GM19238 (cell line): ENCODE measurements at regions not wholly inside any gene's neighbourhood (a gene's known extent, or its start where the extent isn't known, plus 50 kb on each side); places are given as distances from the start of the nearest gene placed in this dataset.

Source experiments
- DNase-seq: peaks from one replicate; pipeline ENCODE4 v3.0.0; 2011; ENCODE audit warnings: low spot score; ENCODE audit not compliant: insufficient read length

- DNase-seq, result no peak
These were observed 140.2 kb upstream of the OTOS start for GRCh38 chr2:240280621-240281020.

- no peak for DNase-seq
These were observed 144.2 kb upstream of the OTOS start for GRCh38 chr2:240284503-240285259.

GRCh38 chr2:240285725-240286124 lies 145.3 kb upstream of the OTOS start:
- no peak for DNase-seq

GRCh38 chr2:240286596-240286995 lies 146.1 kb upstream of the OTOS start:
- no peak for DNase-seq

- no peak for DNase-seq
These were observed 146.6 kb upstream of the OTOS start for GRCh38 chr2:240287011-240287410.

- no peak for DNase-seq
These were observed 147.1 kb upstream of the OTOS start for GRCh38 chr2:240287496-240288086.

- no peak for DNase-seq
These were observed 147.4 kb upstream of the GPC1 start for GRCh38 chr2:240288087-240288521.

- DNase-seq, result no peak
These were observed 145.6 kb upstream of the GPC1 start for GRCh38 chr2:240289701-240290431.

- no peak for DNase-seq
These were observed 144.8 kb upstream of the GPC1 start for GRCh38 chr2:240290432-240291336.

GRCh38 chr2:240291337-240292034 lies 144.0 kb upstream of the GPC1 start:
- DNase-seq, result no peak

- DNase-seq, result no peak
These were observed 143.4 kb upstream of the GPC1 start for GRCh38 chr2:240292035-240292574.

- DNase-seq, result no peak
These were observed 142.6 kb upstream of the GPC1 start for GRCh38 chr2:240292619-240293525.

- no peak for DNase-seq
These were observed 141.7 kb upstream of the GPC1 start for GRCh38 chr2:240293557-240294461.

GRCh38 chr2:240294514-240294913 lies 140.9 kb upstream of the GPC1 start:
- DNase-seq, result no peak

- no peak for DNase-seq
These were observed 140.0 kb upstream of the GPC1 start for GRCh38 chr2:240295256-240296103.

- DNase-seq, result no peak
These were observed 139.4 kb upstream of the GPC1 start for GRCh38 chr2:240296104-240296406.

- DNase-seq, result no peak
These were observed 138.8 kb upstream of the GPC1 start for GRCh38 chr2:240296476-240297255.
